Stimulated activated naive CD4-positive, alpha-beta T cell (primary cell): ENCODE measurements at regions not wholly inside any gene's neighbourhood (a gene's known extent, or its start where the extent isn't known, plus 50 kb on each side); places are given as distances from the start of the nearest gene placed in this dataset.
"Not testable (repeated sequence)": the region's sequence is repeated elsewhere in the genome, so short reads cannot be mapped to it uniquely, and the experiment has no call there.

Source experiments
- DNase-seq, 6 experiments: peaks; one replicate each; lab custom pipeline; 2025; lab: John Stamatoyannopoulos, UW

GRCh38 chr7:131636092-131636491 is 79.7 kb upstream of the PODXL start:
- no peak for DNase-seq

GRCh38 chr7:131634197-131634596 is 77.8 kb upstream of the PODXL start:
- DNase-seq, result not testable (repeated sequence)

GRCh38 chr7:131633342-131633843 is 77.0 kb upstream of the PODXL start:
- DNase-seq, result no peak

GRCh38 chr7:131630427-131630826 is 74.0 kb upstream of the PODXL start:
- DNase-seq, result no peak

- DNase-seq, result no peak
Observed at GRCh38 chr7:131629217-131629882, 72.9 kb upstream of the PODXL start.

- no peak for DNase-seq
Observed at GRCh38 chr7:131628634-131629033, 72.2 kb upstream of the PODXL start.

- DNase-seq, result no peak
Observed at GRCh38 chr7:131627735-131628190, 71.3 kb upstream of the PODXL start.

GRCh38 chr7:131626643-131627042 is 70.2 kb upstream of the PODXL start:
- DNase-seq, result no peak

GRCh38 chr7:131625817-131626372 is 69.5 kb upstream of the PODXL start:
- no peak for DNase-seq

GRCh38 chr7:131625345-131625744 is 68.9 kb upstream of the PODXL start:
- not testable (repeated sequence) for DNase-seq

GRCh38 chr7:131624536-131624935 is 68.1 kb upstream of the PODXL start:
- DNase-seq, result no peak

- DNase-seq, result no peak
Observed at GRCh38 chr7:131623154-131623553, 66.7 kb upstream of the PODXL start.

- no peak for DNase-seq
Observed at GRCh38 chr7:131621652-131622051, 65.2 kb upstream of the PODXL start.

- DNase-seq, result no peak
Observed at GRCh38 chr7:131620673-131621609, 64.5 kb upstream of the PODXL start.

- no peak for DNase-seq
Observed at GRCh38 chr7:131619336-131620305, 63.2 kb upstream of the PODXL start.

GRCh38 chr7:131618391-131618790 is 62.0 kb upstream of the PODXL start:
- DNase-seq, result no peak

GRCh38 chr7:131616487-131617200 is 60.2 kb upstream of the PODXL start:
- DNase-seq, result no peak

GRCh38 chr7:131613909-131614308 is 57.5 kb upstream of the PODXL start:
- no peak for DNase-seq

- DNase-seq, result no peak
Observed at GRCh38 chr7:131610007-131610406, 53.6 kb upstream of the PODXL start.

GRCh38 chr7:131608116-131608500 is 51.7 kb upstream of the PODXL start:
- DNase-seq, result no peak
